ENCODE measurements at regions not wholly inside any gene's neighbourhood (a gene's known extent, or its start where the extent isn't known, plus 50 kb on each side); places are given as distances from the start of the nearest gene placed in this dataset.

DNA sequence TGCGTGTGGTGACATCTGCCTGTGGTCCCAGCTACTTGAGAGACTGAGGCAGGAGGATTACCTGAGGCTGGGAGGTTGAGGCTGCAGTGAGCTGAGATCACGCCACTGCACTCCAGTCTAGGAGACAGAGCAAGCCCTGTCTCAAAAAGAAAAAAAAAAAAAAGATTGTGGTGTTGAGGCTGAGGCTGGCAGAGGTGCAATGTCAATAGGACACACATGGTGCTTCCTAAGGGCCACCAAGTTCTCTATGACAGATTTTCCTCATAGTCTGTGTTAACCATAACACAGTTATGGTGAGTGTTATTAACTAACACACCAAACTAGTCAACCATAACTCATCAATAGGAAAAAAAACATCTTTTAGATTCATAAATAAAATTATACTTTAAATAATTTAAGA lies 494.4 kb downstream of the TMX3 start:
- H3K79me2 ChIP-seq (ENCODE audit: control insufficient read depth, low read length) = no peaks in the 10 kb centered on the region
- H3K36me3 ChIP-seq (ENCODE audit: control insufficient read depth, low read length) = no peaks in the 10 kb centered on the region
- H3K9me3 ChIP-seq (ENCODE audit: control insufficient read depth, insufficient read depth, low read length) = no peaks in the 10 kb centered on the region
- no peaks in the 10 kb centered on the region for H3K4me1 ChIP-seq (ENCODE audit: control insufficient read depth, low read length)
- H3F3A ChIP-seq (ENCODE audit: control insufficient read depth, insufficient read depth) = no peaks in the 10 kb centered on the region
- H3K9me2 ChIP-seq (replicated peaks; ENCODE audit: control insufficient read depth, low read length) = no peaks in the 10 kb centered on the region
- no peaks in the 10 kb centered on the region for H4K20me1 ChIP-seq (ENCODE audit: control insufficient read depth, insufficient read depth, low read depth, low read length)
- H3K4me2 ChIP-seq (ENCODE audit: low read length) = no peak overlapping the region
- no peak overlapping the region for H3K27ac ChIP-seq (ENCODE audit: low read depth, low read length)
- H3K4me3 ChIP-seq (ENCODE audit: low read length) = no peak overlapping the region
- no peaks in the 10 kb centered on the region for H3K27me3 ChIP-seq (ENCODE audit: control insufficient read depth, low read length)
- no peak for TF ChIP-seq EZH2phosphoT487 (IDR thresholded peaks at IDR 0.05; ENCODE audit: borderline replicate concordance, low read length)
- TF ChIP-seq, protein P1, sequence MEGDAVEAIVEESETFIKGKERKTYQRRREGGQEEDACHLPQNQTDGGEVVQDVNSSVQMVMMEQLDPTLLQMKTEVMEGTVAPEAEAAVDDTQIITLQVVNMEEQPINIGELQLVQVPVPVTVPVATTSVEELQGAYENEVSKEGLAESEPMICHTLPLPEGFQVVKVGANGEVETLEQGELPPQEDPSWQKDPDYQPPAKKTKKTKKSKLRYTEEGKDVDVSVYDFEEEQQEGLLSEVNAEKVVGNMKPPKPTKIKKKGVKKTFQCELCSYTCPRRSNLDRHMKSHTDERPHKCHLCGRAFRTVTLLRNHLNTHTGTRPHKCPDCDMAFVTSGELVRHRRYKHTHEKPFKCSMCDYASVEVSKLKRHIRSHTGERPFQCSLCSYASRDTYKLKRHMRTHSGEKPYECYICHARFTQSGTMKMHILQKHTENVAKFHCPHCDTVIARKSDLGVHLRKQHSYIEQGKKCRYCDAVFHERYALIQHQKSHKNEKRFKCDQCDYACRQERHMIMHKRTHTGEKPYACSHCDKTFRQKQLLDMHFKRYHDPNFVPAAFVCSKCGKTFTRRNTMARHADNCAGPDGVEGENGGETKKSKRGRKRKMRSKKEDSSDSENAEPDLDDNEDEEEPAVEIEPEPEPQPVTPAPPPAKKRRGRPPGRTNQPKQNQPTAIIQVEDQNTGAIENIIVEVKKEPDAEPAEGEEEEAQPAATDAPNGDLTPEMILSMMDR (IDR thresholded peaks at IDR 0.05; ENCODE audit: low read depth, low read length, poor library complexity, severe bottlenecking) = no peak

DNA sequence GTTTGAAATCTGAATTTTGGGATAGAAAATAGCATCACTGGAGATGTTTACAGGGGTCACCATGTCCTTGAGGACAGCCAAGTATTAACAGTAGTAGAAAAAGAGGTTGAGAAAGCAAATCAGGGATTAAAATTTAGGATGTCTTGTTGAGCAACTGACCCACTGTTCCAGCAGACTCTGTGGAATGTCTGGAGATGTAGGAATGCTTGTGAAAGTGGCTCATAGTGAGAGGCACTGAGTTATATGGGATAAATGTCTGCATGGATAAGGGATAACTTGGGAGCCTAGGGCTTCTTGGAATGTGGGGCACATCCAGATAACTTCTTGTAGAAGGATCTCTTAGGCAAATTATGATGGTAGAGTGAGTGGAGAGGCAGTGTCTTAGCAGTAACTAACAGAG lies 495.0 kb downstream of the TMX3 start:
- no peak for TF ChIP-seq EZH2phosphoT487 (IDR thresholded peaks at IDR 0.05; ENCODE audit: borderline replicate concordance, low read length)
- TF ChIP-seq, protein P1 (IDR thresholded peaks at IDR 0.05; ENCODE audit: low read depth, low read length, poor library complexity, severe bottlenecking) = no peak
- no peaks in the 10 kb centered on the region for H3F3A ChIP-seq (ENCODE audit: control insufficient read depth, insufficient read depth)
- H3K27me3 ChIP-seq (ENCODE audit: control insufficient read depth, low read length) = no peaks in the 10 kb centered on the region
- H3K9me2 ChIP-seq (replicated peaks; ENCODE audit: control insufficient read depth, low read length) = no peaks in the 10 kb centered on the region
- H3K79me2 ChIP-seq (ENCODE audit: control insufficient read depth, low read length) = no peaks in the 10 kb centered on the region
- no peak overlapping the region for H3K27ac ChIP-seq (ENCODE audit: low read depth, low read length)
- no peaks in the 10 kb centered on the region for H3K9me3 ChIP-seq (ENCODE audit: control insufficient read depth, insufficient read depth, low read length)
- H3K4me3 ChIP-seq (ENCODE audit: low read length) = no peak overlapping the region
- H3K4me1 ChIP-seq (ENCODE audit: control insufficient read depth, low read length) = no peaks in the 10 kb centered on the region
- H3K36me3 ChIP-seq (ENCODE audit: control insufficient read depth, low read length) = no peaks in the 10 kb centered on the region
- no peaks in the 10 kb centered on the region for H4K20me1 ChIP-seq (ENCODE audit: control insufficient read depth, insufficient read depth, low read depth, low read length)
- H3K4me2 ChIP-seq (ENCODE audit: low read length) = no peak overlapping the region

DNA sequence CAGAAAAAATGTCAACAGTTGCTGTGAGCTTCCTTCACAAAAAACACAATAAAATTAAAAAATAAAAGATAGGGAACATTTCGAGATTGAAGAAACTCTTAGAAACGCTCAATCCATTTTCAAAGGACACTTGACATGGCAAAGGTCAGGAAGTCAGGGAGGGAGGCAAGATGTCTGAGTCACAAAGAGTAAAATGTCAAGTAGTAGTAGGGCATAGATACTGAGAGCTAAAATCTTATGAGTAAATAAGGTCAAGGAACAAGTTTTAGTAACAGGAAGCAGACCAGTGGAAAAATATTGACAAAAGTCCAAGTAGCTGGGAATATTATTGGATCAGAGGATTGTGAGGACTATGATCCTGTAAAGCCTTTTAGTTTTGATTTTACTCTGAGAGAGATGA lies 495.6 kb downstream of the TMX3 start:
- Histone ChIP-seq H3F3A (ENCODE audit: control insufficient read depth, insufficient read depth) (no peaks in the 10 kb centered on the region), H3K4me3 (ENCODE audit: low read length) (no peak overlapping the region), H3K9me3 (ENCODE audit: control insufficient read depth, insufficient read depth, low read length) (no peaks in the 10 kb centered on the region), H3K4me1 (ENCODE audit: control insufficient read depth, low read length) (no peaks in the 10 kb centered on the region), H3K36me3 (ENCODE audit: control insufficient read depth, low read length) (no peaks in the 10 kb centered on the region), H3K9me2 (replicated peaks; ENCODE audit: control insufficient read depth, low read length) (no peaks in the 10 kb centered on the region), H3K4me2 (ENCODE audit: low read length) (no peak overlapping the region), H3K27ac (ENCODE audit: low read depth, low read length) (no peak overlapping the region), H3K27me3 (ENCODE audit: control insufficient read depth, low read length) (no peaks in the 10 kb centered on the region), H4K20me1 (ENCODE audit: control insufficient read depth, insufficient read depth, low read depth, low read length) (no peaks in the 10 kb centered on the region), H3K79me2 (ENCODE audit: control insufficient read depth, low read length) (no peaks in the 10 kb centered on the region)
- no peak for TF ChIP-seq EZH2phosphoT487 (IDR thresholded peaks at IDR 0.05; ENCODE audit: borderline replicate concordance, low read length)
- TF ChIP-seq, protein P1 (IDR thresholded peaks at IDR 0.05; ENCODE audit: low read depth, low read length, poor library complexity, severe bottlenecking) = no peak

DNA sequence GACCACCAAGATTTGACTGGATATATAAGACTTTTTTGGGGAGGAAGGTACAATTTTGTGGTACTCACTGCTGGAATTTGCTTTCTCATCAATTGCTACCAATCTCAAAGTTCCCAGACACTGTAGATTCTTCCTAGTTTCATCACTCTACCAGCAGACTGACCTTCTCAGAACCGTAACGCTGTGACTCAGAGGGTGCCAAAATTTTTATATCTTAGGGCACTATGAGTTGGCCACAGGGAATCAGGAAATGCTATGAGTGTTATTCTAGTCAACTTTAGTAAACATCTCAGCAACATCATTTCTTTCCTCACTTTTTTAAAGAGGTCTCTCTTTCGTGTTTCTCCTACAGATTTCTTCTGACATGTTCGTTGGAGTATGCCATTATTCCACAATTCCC lies 499.0 kb downstream of the TMX3 start:
- H3K4me1 ChIP-seq (ENCODE audit: control insufficient read depth, low read length) = no peaks in the 10 kb centered on the region
- TF ChIP-seq, protein P1 (IDR thresholded peaks at IDR 0.05; ENCODE audit: low read depth, low read length, poor library complexity, severe bottlenecking) = no peak
- no peak for TF ChIP-seq EZH2phosphoT487 (IDR thresholded peaks at IDR 0.05; ENCODE audit: borderline replicate concordance, low read length)
- no peaks in the 10 kb centered on the region for H3F3A ChIP-seq (ENCODE audit: control insufficient read depth, insufficient read depth)
- H3K9me3 ChIP-seq (ENCODE audit: control insufficient read depth, insufficient read depth, low read length) = no peaks in the 10 kb centered on the region
- H4K20me1 ChIP-seq (ENCODE audit: control insufficient read depth, insufficient read depth, low read depth, low read length) = no peaks in the 10 kb centered on the region
- no peaks in the 10 kb centered on the region for H3K36me3 ChIP-seq (ENCODE audit: control insufficient read depth, low read length)
- H3K27me3 ChIP-seq (ENCODE audit: control insufficient read depth, low read length) = no peaks in the 10 kb centered on the region
- H3K79me2 ChIP-seq (ENCODE audit: control insufficient read depth, low read length) = no peaks in the 10 kb centered on the region
- no peak overlapping the region for H3K4me2 ChIP-seq (ENCODE audit: low read length)
- no peak overlapping the region for H3K4me3 ChIP-seq (ENCODE audit: low read length)
- no peak overlapping the region for H3K27ac ChIP-seq (ENCODE audit: low read depth, low read length)
- H3K9me2 ChIP-seq (replicated peaks; ENCODE audit: control insufficient read depth, low read length) = no peaks in the 10 kb centered on the region
